Kidney (tissue), 13 donors: ENCODE measurements at regions not wholly inside any gene's neighbourhood (a gene's known extent, or its start where the extent isn't known, plus 50 kb on each side); places are given as distances from the start of the nearest gene placed in this dataset.

Experiments
- DNase-seq, 5 donors: peaks; one replicate each; pipeline ENCODE4 v3.0.0-alpha.2; 2013 to 2020
- FAIRE-seq: peaks from 2 replicates; lab custom pipeline; 2012; peaks lifted over from hg19 to GRCh38; lab: Jason Lieb, UNC
- H3K27ac ChIP-seq, 2 donors: one replicate each; pipeline ENCODE4 v1.7.0; 2013; ENCODE audit warnings: low read depth in 2 of 2, low read length in 2 of 2, inconsistent platforms in 1 of 2
- H3K27me3 ChIP-seq: one replicate; pipeline ENCODE4 v1.7.1; 2013; ENCODE audit warnings: low read length, inconsistent platforms; ENCODE audit not compliant: control insufficient read depth, insufficient read depth
- H3K36me3 ChIP-seq, 3 donors: one replicate each; pipeline versions ENCODE4 v1.7.0 to v1.7.1; 2013; ENCODE audit warnings: low read length in 3 of 3, control low read depth in 1 of 3, inconsistent platforms in 1 of 3; ENCODE audit not compliant: insufficient read depth in 3 of 3, control insufficient read depth in 2 of 3
- H3K4me1 ChIP-seq, 3 donors: one replicate each; pipeline versions ENCODE4 v1.7.0 to v1.7.1; 2013; ENCODE audit warnings: low read length in 3 of 3, inconsistent platforms in 1 of 3, low read depth in 1 of 3; ENCODE audit not compliant: control insufficient read depth in 2 of 3, insufficient read depth in 2 of 3
- H3K4me3 ChIP-seq, 3 donors: one replicate each; pipeline versions ENCODE4 v1.7.0 to v1.8.1; 2013; ENCODE audit warnings: low read length in 3 of 3, control low read depth in 1 of 3, inconsistent platforms in 1 of 3
- H3K9ac ChIP-seq, 3 donors: one replicate each; pipeline versions ENCODE4 v1.7.0 to v1.7.1; 2013; ENCODE audit warnings: low read length in 3 of 3, control low read depth in 1 of 3, inconsistent platforms in 1 of 3
- H3K9me3 ChIP-seq, 3 donors: one replicate each; pipeline versions ENCODE4 v1.7.0 to v1.7.1; 2013; ENCODE audit warnings: low read length in 3 of 3, control low read depth in 1 of 3, inconsistent platforms in 1 of 3; ENCODE audit not compliant: control insufficient read depth in 2 of 3, insufficient read depth in 1 of 3
- CTCF ChIP-seq: IDR thresholded peaks from 3 replicates; pipeline ENCODE4 v1.5.1; 2012; ENCODE audit warnings: mild to moderate bottlenecking, moderate library complexity, borderline replicate concordance; ENCODE audit not compliant: insufficient read depth; ENCODE audit errors: extremely low read depth
- intact Hi-C: fragments of 100-400 bp; cut with DNase I; formaldehyde crosslinking; loops from one replicate; pipeline ENCODE4 v1.11.1; 2022
- donor health status: control.
- donor health status: control.
- donor health status: control.
- donor health status: control.
- donor health status: control.
- donor health status: DM: yes; HTN: yes; CAD: no.
- donor health status: Normal renal cell carcinoma (clear cell type).

DNA sequence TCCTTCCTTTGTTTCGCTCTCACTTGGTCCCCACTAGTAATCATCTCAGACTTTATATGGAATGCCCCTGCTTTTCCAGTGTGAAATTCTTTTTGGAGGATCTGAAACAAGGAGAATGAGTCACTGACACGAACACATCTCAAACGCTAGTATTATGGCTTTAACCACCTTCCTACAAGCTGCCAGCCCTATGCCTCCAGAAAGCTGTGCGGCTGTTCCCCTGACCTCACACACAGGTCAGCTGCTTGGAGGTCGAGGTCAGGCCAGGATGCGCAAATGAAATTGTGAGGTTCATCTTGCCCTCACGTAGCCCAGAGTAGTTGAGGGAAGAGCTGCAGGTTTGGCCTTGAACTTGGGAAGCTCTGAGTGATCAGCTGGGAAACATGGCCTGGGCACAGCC lies 449.8 kb downstream of the FGF9 start:
- Histone ChIP-seq H3K9me3 (no peaks in the 10 kb centered on the region), H3K4me1 (no peaks in the 10 kb centered on the region), H3K4me3 (no peak overlapping the region), H3K9ac (no peak overlapping the region), H3K36me3 (no peaks in the 10 kb centered on the region), H3K27me3 (no peaks in the 10 kb centered on the region), H3K27ac (no peak overlapping the region)
- DNase-seq: no peak
- intact Hi-C loops: no loop called here
- no peak for TF ChIP-seq CTCF
- FAIRE-seq: no peak

DNA sequence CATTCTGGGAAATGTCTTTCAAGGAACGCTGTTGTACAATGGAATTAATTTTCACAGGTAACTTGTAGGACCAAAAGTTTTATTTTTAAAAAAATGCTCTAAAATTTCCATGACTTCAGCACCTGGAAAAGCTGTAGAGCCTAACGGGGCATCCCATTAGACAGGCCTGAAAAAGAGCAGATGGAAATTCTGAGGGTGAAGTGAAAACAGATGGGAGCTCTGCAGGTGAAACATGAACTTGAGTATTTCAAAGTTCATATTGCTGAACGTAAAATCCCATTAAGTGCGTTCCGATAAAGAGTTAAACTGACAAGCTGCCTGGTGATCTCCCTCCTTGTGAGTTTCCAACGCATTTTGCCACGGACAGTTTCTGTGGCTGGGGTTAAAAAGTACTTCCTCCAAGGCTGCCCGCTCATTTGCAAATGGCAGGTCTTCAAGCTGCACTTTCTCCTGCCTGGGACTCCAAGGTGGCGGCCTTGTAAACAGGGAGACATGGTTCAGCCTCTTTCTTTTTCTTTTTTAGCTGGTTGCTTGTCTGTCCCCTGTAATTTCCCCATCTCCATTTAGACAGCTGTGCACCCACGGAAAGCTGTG lies 450.4 kb downstream of the FGF9 start:
- H3K4me1 ChIP-seq: no peaks in the 10 kb centered on the region
- H3K36me3 ChIP-seq: no peaks in the 10 kb centered on the region
- DNase-seq (no peak), FAIRE-seq (no peak)
- H3K4me3 ChIP-seq: no peak overlapping the region
- H3K9ac ChIP-seq: no peak overlapping the region
- H3K27ac ChIP-seq: no peak overlapping the region
- no peaks in the 10 kb centered on the region for H3K9me3 ChIP-seq
- TF ChIP-seq CTCF: no peak
- intact Hi-C loops: no loop called here
- no peaks in the 10 kb centered on the region for H3K27me3 ChIP-seq

DNA sequence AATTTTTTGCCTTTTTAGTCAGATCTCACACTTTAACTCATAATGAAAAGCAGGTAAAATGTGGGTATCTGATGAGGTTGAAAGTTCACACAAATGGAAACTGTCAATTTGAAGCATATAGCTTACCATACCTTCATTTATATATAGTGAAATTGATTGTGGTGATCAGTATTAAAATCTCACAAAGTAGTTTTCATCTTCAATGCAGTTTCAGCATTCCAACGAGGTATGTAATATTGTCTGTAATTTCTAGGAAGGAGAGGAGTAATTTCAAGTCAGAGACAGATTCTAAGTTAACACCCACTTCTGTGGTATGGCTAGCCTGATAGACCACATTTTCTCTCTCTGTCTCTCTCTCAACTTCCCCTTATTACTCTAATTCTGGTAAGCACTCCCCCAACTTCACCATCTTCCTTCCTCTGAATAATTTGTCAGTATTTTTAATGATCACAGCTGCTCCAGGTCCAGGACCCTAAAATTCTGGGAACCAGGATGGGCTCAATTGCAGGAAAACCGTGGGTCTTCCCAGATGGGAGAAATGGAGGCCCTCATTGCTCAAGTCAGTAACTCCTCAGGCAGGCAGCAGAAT lies 455.7 kb downstream of the FGF9 start:
- no peaks in the 10 kb centered on the region for H3K27me3 ChIP-seq
- no peak for FAIRE-seq
- no peak for DNase-seq
- no peaks in the 10 kb centered on the region for H3K36me3 ChIP-seq
- H3K4me3 ChIP-seq: no peak overlapping the region
- intact Hi-C loops: no loop called here
- no peak for TF ChIP-seq CTCF
- H3K9ac ChIP-seq: no peak overlapping the region
- no peaks in the 10 kb centered on the region for H3K9me3 ChIP-seq
- no peaks in the 10 kb centered on the region for H3K4me1 ChIP-seq
- H3K27ac ChIP-seq: no peak overlapping the region
